Activated CD4-positive, CD25-positive, alpha-beta regulatory T cell treated with anti-CD3 and anti-CD28 coated beads, Interleukin-2, amount 50 U/mL, for 72 hours (primary cell): ENCODE measurements at regions not wholly inside any gene's neighbourhood (a gene's known extent, or its start where the extent isn't known, plus 50 kb on each side); places are given as distances from the start of the nearest gene placed in this dataset.

ENCODE experiments used
- DNase-seq: peaks from one replicate; pipeline ENCODE4 v3.0.0; 2021

DNA sequence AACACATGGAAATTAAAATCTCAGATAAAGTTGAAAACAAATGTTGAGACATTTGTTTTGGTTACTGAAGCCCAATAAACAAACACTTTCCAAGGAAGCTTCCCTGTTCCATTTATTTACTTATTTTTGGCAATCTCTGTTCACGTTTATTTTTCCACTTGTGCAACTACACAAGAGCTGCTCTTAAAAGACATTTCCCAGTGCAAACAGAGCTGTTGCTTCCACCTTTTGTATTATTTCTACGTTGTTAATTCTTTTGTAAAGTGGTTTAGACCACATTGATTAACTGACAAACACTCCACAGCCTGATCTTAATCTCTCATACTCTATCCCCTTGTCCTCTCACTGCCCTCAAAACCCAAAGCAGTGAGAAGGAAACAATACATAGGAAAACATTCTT, 757.6 kb downstream of the LIG4 start:
- DNase-seq, result no peak

- DNase-seq, result no peak
Measured at GRCh38 chr13:107456431-107456830, 758.9 kb downstream of the LIG4 start.

DNA sequence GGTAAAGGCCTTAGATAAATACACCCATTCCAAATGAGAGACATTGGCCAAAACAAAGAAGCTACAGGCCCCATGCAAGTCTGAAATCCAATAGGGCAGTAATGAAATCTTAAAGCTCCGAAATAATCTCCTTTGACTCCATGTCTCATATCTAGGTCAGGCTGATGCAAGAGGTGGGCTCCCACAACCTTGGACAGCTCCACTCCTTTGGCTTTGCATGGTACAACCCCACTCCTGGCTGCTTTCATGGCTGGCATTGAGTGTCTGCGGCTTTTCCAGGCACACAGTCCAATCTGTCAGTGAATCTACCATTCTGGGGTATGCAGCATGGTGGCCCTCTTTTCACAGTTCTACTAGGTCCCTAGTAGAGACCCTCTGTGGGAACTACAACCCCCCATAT, 762.5 kb downstream of the LIG4 start:
- no peak for DNase-seq

DNA sequence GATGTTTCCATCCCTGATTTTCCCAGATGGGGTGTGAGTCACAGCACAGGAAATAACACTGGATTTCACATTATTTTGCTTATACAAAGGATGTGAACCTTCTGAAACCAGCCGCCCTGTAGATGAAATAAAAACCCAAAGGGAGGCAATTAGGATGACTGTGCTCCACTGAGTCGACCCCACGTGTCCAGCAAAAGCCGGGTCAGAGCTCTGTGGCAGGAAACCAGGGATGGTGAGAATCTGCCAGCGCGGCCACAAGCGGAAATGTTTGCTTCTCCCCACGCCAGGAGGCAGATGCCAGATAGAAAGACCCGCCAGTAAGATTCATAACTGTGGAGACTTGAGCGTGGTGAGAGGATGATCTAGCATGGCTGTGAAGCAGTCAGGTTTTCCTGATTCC, 764.4 kb downstream of the LIG4 start:
- no peak for DNase-seq

GRCh38 chr13:107450431-107450830, 764.9 kb downstream of the LIG4 start:
- DNase-seq, result no peak

GRCh38 chr13:107447591-107447990, 767.7 kb downstream of the LIG4 start:
- no peak for DNase-seq

DNA sequence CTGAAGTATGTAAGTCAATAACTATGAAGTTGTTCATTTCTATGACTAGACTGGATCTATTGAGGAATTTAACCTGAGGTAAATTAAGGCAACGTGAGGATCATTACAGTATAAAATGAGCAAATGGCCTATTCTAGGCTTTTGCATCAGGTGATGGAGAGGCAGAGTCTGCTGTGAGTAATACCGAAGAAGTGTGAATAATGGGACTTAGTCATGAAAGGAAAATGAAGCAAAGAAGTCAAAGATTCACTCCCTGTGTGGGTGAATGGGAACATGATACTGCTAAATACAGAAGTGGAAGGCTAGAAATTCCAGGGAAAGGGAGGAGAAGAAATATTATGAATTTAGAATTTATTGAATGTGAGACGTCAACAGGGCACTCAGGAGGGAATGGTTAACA, 774.1 kb downstream of the LIG4 start:
- no peak for DNase-seq

DNA sequence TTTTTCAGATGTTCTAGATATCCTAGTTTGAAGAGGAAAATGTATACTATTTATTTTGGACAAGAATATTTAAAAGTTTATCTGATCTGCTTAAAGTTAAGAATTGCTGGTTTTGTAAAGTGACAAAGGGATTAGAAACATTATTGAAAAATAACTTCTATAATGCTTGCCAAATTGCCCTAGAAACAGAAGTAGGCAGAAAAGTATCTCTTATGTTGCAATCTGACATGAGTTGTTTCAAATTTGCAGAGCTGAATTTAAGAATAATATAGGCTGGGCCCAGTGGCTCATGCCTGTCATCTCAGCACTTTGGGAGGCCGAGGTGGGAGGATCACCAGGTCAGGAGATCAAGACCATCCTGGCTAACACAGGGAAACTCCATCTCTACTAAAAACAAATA, 777.1 kb downstream of the LIG4 start:
- DNase-seq, result no peak

- no peak for DNase-seq
Measured at GRCh38 chr13:107434347-107434746, 781.0 kb downstream of the LIG4 start.

DNA sequence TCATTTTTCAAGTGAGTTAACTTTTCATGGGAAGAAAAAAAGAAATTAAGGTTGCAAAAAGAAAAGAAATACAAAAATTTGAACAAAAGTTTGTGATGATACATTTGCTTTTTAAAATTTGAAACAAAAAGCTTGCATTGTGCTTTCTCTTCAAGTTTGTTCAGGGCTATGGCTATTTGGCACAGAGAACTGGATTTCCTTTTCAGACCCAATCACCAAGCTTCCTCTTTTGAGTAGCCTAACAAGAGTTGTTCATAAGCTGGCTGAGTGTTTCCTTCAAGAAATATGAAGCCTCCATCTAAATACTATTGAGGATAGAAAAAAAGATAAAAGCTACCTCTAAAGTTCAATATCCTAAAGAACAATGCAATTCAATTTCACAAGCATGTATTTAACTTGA, 787.8 kb downstream of the LIG4 start:
- no peak for DNase-seq

GRCh38 chr13:107422421-107422820, 792.9 kb downstream of the LIG4 start:
- no peak for DNase-seq

GRCh38 chr13:107421951-107422350, 793.4 kb downstream of the LIG4 start:
- DNase-seq, result no peak

GRCh38 chr13:107421028-107421427, 794.3 kb downstream of the LIG4 start:
- no peak for DNase-seq

DNA sequence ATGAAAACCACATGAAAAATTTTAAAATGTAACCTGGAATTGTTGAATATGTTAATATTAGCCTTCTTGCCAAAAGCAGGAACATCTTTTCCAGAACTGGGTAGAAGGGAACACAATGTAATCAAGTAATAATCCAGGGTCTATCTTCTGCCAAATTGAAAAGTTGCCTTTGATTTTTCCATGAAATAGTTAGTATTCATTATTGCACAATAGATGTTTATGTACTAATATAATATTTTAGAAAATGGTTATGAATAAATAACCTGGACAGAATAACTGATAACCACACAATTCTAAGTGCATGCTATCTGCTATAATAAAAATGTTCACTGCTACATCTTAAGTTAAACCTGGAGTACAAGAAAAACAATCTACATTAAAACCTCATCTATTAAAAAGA, 802.3 kb downstream of the LIG4 start:
- DNase-seq, result no peak

DNA sequence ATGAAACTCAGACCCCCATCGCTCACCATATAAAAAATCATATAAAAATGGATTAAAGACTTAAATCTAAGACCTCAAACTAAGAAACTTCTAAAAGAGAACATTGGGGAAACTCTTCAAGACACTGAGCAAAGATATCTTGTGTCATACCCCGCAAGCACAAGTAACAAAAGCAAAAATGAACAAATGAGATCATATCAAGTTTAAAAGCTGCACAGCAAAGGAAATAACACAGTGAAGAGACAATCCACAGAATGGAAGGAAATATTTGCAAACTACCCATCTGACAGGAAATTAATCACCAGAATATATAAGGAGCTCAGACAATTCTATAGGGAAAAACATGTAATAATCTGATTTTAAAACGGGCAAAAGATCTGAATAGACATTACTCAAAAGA, 808.3 kb downstream of the LIG4 start:
- no peak for DNase-seq

- no peak for DNase-seq
Measured at GRCh38 chr13:107395927-107396662, 819.2 kb downstream of the LIG4 start.

DNA sequence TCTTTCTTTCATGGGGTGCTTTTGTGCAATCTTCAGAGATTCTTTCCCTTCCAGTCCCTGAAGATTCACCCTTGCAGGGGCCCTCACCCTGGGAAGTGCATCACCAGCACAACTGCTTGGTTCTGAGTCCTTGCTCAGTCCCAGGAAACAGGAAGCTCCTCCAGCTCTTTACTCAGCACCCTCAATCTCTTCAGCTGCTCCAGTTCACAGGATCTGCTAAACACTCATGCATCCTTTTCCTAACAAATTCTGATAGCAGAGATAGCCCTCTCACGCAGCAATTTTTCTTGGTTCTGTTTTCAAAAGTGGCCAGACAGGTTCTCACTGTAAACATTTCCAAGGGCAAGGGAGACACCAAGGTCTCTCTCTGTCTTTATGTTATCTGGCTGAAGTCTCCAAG, 823.1 kb downstream of the LIG4 start:
- DNase-seq, result no peak

- no peak for DNase-seq
Measured at GRCh38 chr13:107387525-107387924, 819.6 kb upstream of the ARGLU1 start.

DNA sequence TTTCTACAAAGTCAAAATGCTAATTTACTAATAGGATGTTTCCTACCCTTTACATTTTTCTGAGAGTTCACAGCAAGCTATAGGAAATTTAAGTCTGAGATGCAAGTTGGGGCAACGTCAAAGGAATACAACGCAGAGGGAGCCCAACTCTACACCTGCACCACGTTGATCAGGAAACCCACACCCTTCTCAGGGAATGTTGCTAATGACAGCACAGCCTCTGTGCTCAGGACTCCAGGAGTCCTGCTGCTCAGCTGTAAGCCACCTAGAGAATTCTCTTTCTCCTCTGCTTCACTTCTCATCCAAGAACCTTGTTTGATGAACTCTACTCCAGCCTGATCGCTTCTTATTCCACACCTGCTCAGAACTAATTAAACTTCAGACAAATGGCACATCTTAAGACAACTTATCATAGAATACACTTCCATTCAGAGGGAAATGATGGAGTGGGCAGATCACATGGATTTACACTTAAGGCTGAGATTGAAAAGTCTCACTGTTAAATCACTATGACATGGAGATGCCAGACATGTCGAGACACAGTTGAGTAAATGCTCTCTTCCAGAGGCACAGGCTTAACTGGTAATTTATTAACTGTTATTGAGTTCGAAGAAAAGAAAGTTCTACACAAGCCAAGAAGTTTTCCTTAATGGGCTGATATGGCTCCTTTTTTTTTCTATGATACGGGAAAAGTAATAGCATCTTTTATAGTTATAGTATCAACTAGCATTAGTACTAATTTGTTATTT, 811.6 kb upstream of the ARGLU1 start:
- DNase-seq, result no peak

- no peak for DNase-seq
Measured at GRCh38 chr13:107376341-107377125, 808.6 kb upstream of the ARGLU1 start.

DNA sequence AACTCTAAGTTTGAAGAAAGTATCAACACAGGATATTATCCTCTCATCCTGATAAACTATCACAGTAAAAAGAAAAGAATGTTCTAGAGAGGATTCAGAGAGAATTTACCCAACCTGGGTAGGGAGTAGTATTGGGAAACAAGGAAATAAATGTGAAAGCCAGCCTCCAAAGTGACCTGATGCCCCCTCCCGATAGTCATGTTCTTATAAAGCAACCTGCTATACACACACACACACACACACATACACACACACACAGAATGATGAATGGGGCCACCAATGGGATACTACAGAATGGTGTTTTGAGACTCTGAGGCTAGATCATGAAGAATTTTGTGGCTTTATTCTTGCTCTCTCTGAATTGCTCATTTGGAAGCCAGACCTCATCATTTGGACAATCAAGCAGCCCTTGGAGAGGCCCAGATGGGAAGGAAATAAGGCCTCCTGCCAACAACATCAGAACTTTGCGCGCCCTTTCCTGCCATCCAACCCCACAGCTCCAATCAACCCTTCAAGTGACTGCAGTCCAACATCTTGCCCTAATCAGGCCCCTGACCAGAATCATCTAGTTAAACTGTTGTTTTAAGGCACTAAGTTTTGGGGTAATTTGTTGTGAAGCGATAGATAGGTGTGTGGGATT, 807.9 kb upstream of the ARGLU1 start:
- DNase-seq, result no peak

- no peak for DNase-seq
Measured at GRCh38 chr13:107374038-107374437, 806.1 kb upstream of the ARGLU1 start.

- DNase-seq, result no peak
Measured at GRCh38 chr13:107373551-107373950, 805.6 kb upstream of the ARGLU1 start.
